ENCODE measurements at regions not wholly inside any gene's neighbourhood (a gene's known extent, or its start where the extent isn't known, plus 50 kb on each side); places are given as distances from the start of the nearest gene placed in this dataset.

DNA sequence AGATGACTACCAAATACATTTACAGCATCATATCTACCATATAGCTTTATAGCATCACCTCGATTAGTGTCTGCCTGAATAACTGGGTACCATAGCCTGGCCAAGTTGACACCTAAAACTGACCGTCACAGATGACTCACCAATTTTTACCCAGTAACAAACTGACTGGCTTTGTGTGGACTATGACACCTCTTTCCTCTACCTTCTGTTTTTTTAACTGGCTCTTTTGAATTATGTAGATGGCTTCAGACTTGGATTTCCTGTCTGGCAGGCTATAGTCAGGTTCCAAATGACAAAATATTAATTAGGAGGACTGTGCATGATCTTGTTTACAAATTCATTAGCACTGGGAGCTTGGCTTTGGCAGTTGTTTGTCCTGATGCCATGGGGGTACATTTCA, 360.3 kb downstream of the TGFB2 start:
- in situ Hi-C loops (cut with MboI; ENCODE audit: low sequenced_read_pairs), result no loop called here

GRCh38 chr1:218705911-218706893, 361.1 kb downstream of the TGFB2 start:
- in situ Hi-C loops (cut with MboI; ENCODE audit: low sequenced_read_pairs), result no loop called here

DNA sequence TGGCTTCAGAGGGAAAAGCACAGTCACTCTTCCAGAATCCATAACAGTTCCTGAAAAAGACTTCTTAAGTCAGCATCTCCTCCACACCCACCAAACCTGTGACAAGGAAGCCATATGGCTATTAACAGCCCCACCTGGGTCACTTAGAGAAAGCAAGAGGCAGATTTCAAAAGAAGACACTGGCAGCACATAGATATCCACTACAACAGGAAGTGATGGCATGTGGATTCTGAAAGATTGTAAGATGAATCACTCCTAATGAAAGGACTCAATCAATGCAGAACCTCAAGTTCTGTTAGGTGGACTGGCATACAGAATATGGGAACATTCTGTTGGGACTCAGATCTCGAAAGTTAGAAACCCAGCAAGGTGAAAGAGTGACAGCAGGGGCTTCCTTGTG, 365.9 kb downstream of the TGFB2 start:
- in situ Hi-C loops (cut with MboI; ENCODE audit: low sequenced_read_pairs), result no loop called here

- in situ Hi-C loops (cut with MboI; ENCODE audit: low sequenced_read_pairs), result no loop called here
Observed at GRCh38 chr1:218711884-218712674, 366.9 kb downstream of the TGFB2 start.

- in situ Hi-C loops (cut with MboI; ENCODE audit: low sequenced_read_pairs), result no loop called here
Observed at GRCh38 chr1:218712677-218713076, 367.5 kb downstream of the TGFB2 start.

GRCh38 chr1:218715961-218716669, 371.0 kb downstream of the TGFB2 start:
- in situ Hi-C loops (cut with MboI; ENCODE audit: low sequenced_read_pairs), result no loop called here

DNA sequence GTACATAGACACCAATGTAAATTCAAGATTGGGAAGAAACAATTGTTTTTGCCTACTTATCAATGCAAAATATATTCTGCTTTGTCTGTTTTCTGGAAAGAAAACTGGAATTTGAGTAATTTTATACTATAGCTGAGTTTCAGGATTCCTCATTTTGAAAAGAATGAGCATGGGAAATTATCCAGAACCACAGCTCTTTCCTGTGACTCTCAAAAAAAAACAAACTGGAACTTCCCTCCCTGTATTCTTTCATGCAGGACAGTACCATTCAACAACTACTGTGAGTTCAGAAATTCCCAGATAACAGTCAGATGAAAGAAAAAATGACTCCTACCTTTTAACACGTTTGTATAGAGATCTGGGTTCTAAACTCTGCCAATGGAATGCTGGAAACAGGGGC, 372.4 kb downstream of the TGFB2 start:
- in situ Hi-C loops (cut with MboI; ENCODE audit: low sequenced_read_pairs), result no loop called here

DNA sequence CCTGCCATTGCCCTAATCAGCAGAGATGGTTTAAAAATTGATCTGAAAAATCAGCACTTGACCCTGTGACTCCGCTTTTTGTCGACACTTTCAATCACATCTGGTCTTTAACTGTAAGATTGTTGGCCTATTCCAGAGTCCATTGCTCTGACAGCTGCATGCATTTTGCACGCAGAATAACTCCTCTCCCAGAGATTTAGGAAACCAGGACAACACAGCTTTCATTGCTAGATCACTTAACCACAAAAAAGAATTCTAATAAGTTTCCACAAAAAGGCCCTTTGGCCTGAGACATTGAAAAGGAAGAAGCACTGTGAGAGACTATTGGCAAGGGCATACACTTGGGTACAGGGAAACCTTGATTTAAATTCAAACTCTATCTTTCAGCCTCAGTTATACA, 373.1 kb downstream of the TGFB2 start:
- in situ Hi-C loops (cut with MboI; ENCODE audit: low sequenced_read_pairs), result no loop called here

- in situ Hi-C loops (cut with MboI; ENCODE audit: low sequenced_read_pairs), result no loop called here
Observed at GRCh38 chr1:218718977-218719376, 373.8 kb downstream of the TGFB2 start.

DNA sequence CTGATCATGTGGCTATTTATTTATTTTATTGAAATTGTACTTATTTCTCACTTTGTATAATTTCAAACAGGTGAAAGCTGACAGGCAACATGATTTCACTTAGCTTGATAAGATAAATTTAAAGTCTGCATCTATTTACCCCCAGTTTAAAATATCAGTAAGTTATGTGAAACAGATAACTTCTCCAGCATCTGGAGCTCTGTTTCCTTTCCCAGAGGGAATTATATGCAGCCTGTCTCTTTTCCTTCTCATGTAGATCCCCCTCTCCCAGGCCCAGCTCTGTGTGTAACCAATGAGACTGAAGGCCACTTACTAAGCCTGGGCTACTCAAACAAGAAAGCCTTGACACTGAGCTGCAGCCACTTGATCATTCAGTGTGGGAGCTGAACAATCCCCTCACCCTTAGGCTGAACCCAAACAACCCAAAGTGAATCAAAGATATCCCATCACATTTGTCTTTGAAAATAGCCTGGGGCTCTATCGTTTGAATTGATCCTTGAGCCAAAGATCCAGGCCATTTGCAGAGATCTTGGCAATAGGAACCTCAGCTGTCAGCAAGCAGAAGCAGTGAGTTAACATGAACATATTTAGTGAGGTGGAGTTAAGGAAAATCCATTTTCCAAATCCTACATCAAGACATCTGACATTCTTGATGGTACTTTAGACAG, 383.9 kb downstream of the TGFB2 start:
- in situ Hi-C loops (cut with MboI; ENCODE audit: low sequenced_read_pairs), result no loop called here

- in situ Hi-C loops (cut with MboI; ENCODE audit: low sequenced_read_pairs), result no loop called here
Observed at GRCh38 chr1:218735436-218736032, 390.4 kb downstream of the TGFB2 start.

DNA sequence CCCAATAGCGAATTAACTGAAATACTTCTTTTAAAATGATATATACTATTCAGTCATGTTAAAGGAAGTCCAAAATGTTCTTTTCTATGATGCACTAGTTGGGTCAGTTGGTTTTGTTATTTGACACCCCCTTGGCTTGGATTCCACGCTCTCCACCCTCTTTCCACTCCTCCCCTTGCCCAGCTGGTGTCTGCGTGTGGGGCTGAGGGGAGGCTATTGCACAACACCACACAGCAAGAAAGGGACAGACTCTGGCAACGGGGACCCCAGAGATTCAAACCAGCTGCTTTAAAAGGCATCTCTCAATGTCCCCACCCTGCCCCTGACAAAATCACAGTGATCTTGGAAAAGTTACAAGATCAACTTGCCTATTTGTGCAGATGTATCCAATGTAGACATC, 394.3 kb downstream of the TGFB2 start:
- in situ Hi-C loops (cut with MboI; ENCODE audit: low sequenced_read_pairs), result no loop called here

DNA sequence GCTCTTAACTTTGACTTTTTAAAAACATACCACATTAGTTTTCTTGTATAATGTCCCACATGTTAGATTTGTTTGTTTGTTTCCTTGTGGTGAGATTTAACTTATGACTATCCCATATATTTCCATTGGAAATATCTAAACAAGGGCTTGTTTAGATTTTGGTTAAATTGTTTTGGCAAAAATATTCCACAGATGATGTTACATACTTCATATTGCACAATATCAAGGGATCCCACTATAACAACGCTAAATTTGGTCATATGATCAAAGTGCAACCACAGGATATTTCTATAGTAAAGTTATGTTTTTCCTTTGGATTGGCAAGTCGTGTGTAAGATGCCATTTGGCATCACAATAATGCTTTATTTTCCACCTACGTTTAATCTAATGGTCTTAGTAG, 396.7 kb downstream of the TGFB2 start:
- in situ Hi-C loops (cut with MboI; ENCODE audit: low sequenced_read_pairs), result no loop called here

- in situ Hi-C loops (cut with MboI; ENCODE audit: low sequenced_read_pairs), result no loop called here
Observed at GRCh38 chr1:218742467-218743262, 397.5 kb downstream of the TGFB2 start.

DNA sequence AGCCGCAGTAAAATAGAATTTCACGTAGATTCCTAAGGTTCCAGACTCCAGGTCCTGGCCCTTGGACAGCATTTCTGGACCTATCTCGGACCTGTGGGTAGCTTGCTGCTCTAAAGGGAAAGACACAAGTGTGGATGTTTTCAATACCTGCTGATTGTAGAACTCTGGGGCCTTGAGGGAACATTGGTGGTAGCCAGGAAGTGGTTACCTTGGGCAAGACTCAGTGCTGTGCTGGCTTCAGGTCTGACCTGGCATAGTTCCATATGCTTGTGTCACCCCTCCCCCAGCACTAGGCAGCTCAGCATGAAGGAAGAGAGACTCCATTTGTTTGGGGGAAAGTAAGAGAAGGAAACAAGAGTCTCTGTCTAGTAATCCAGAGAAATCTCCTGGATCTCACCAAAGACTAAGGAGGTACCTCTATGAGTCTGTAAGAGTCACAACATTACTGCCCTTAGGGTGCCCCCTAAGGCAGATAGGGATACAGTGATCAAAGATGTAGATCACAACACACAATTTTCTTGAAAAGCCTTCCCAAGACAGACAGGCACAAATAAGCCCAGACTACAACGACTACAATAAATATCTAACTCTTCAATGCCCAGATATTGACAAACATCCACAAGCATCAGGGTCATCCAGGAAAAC, 398.8 kb downstream of the TGFB2 start:
- in situ Hi-C loops (cut with MboI; ENCODE audit: low sequenced_read_pairs), result no loop called here

DNA sequence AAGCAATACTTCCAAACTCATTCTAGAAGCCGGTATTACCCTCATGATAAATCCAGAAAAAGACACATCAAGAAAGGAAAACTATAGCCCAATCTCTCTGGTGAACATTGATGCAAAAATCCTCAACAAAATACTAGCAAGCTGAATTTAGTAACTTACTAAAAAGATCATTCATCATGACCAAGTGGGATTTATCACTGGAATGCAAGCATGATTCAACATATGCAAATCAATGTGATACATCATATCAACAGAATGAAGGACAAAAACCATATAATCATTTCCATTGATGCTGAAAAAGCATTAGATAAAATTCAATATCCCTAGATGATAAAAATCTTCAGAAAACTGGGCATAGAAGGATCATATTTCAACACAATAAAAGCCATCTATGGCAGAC, 402.9 kb downstream of the TGFB2 start:
- in situ Hi-C loops (cut with MboI; ENCODE audit: low sequenced_read_pairs), result no loop called here

- in situ Hi-C loops (cut with MboI; ENCODE audit: low sequenced_read_pairs), result no loop called here
Observed at GRCh38 chr1:218750216-218750970, 405.3 kb downstream of the TGFB2 start.

- in situ Hi-C loops (cut with MboI; ENCODE audit: low sequenced_read_pairs), result no loop called here
Observed at GRCh38 chr1:218751208-218751948, 406.2 kb downstream of the TGFB2 start.

Data from HL-60/S4 (cell line).